ENCODE measurements at regions not wholly inside any gene's neighbourhood (a gene's known extent, or its start where the extent isn't known, plus 50 kb on each side); places are given as distances from the start of the nearest gene placed in this dataset.

DNA sequence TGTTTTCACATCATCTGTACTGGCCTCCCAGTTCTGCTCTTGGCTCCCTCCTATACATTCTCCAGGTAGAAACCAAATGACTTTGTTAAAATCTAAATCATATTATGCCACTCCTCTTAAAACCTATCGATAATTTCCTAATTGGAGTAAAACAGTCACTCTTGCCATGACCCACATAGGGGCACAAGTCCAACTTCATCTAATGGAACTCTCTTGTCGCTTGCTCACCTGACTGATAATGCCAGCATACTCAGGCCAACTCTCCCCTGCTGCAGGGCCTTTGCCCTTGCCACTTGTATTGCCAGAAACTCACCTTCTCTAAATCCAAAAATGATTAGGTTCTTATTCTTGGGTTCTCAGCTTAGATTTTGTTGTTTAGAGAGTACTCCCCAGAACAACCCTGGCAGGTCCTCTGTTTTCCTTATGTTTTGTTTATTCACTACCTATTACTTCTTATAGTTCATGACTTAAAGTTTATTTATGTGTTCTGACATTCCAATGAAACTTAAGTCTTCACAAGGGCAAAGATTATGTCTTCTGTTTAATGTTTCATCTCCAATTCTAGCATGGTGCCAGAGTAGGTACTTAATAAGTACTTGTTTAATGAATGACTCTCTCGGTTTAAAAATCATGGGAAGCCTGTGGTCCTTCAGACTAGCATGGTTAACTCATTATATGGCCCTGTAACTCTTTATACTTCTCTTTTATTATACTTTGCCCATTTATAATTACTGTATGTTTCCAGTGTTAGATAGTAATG lies 345.9 kb upstream of the SMIM30 start:
- intact Hi-C loops (cut with DNase I): no loop called here
- DNase-seq (ENCODE audit: low spot score): no peak
- Histone ChIP-seq H3K27ac (no peak overlapping the region), H3K9me3 (no peaks in the 10 kb centered on the region), H3K4me1 (replicated peaks) (no peaks in the 10 kb centered on the region), H3K27me3 (replicated peaks; ENCODE audit: insufficient read depth) (no peaks in the 10 kb centered on the region), H3K36me3 (no peaks in the 10 kb centered on the region), H3K4me3 (no peak overlapping the region)
- WGBS: 86% methylated on average over 3 of the region's 3 CpGs
- TF ChIP-seq POLR2A (IDR thresholded peaks at IDR 0.05): no peak
- TF ChIP-seq, protein P1, sequence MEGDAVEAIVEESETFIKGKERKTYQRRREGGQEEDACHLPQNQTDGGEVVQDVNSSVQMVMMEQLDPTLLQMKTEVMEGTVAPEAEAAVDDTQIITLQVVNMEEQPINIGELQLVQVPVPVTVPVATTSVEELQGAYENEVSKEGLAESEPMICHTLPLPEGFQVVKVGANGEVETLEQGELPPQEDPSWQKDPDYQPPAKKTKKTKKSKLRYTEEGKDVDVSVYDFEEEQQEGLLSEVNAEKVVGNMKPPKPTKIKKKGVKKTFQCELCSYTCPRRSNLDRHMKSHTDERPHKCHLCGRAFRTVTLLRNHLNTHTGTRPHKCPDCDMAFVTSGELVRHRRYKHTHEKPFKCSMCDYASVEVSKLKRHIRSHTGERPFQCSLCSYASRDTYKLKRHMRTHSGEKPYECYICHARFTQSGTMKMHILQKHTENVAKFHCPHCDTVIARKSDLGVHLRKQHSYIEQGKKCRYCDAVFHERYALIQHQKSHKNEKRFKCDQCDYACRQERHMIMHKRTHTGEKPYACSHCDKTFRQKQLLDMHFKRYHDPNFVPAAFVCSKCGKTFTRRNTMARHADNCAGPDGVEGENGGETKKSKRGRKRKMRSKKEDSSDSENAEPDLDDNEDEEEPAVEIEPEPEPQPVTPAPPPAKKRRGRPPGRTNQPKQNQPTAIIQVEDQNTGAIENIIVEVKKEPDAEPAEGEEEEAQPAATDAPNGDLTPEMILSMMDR (IDR thresholded peaks at IDR 0.05): no peak
- no peak for TF ChIP-seq POLR2AphosphoS5 (IDR thresholded peaks at IDR 0.05)

DNA sequence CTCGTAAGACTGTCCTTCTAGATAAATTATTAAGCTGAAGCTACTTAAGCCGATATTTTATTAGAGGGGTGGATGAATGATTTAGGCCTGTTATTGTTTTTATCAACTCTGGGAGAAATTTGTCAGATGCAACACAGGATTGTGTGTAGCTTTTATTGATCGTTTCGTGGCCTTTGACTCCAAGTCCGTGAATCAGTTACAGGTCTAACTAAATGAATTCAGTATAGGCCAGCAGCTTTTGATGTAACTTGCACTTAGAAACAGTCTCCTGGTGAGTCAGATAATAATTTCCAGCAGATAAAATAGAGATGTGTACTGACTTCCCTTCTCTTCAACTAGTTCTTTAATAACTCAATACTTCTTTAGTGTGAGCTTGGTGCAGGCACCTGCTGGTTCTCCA lies 341.7 kb upstream of the SMIM30 start:
- H3K4me1 ChIP-seq (replicated peaks): no peaks in the 10 kb centered on the region
- no peak overlapping the region for H3K27ac ChIP-seq
- H3K27me3 ChIP-seq (replicated peaks; ENCODE audit: insufficient read depth): no peaks in the 10 kb centered on the region
- DNase-seq (ENCODE audit: low spot score): no peak
- H3K36me3 ChIP-seq: no peaks in the 10 kb centered on the region
- WGBS: 52% methylated on average over 5 of the region's 5 CpGs
- H3K4me3 ChIP-seq: no peak overlapping the region
- no peaks in the 10 kb centered on the region for H3K9me3 ChIP-seq
- intact Hi-C loops (cut with DNase I): no loop called here
- TF ChIP-seq POLR2AphosphoS5 (IDR thresholded peaks at IDR 0.05) (no peak), POLR2A (IDR thresholded peaks at IDR 0.05) (no peak)
- TF ChIP-seq, protein P1 (IDR thresholded peaks at IDR 0.05): no peak

DNA sequence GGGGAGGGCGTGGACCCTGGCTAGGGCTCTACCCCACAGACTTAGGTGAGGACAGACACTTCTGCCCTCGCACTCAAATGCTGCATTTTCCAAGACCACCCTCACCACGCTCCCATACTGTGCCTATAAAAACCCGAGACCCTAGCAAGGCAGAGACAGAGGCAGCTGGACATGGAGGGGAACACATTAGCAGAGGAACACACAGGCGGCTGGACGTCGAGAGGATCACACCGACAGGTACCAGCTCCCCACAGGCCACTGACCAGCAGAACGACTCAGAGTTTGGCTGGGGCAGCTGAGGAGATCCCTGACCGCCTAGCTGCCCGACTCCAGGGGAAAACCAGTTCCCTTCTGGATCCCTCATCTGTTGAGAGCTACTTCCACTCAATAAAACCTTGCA lies 338.2 kb upstream of the SMIM30 start:
- DNase-seq (ENCODE audit: low spot score): no peak
- Histone ChIP-seq H3K9me3 (no peaks in the 10 kb centered on the region), H3K36me3 (no peaks in the 10 kb centered on the region), H3K27me3 (replicated peaks; ENCODE audit: insufficient read depth) (no peaks in the 10 kb centered on the region), H3K4me3 (no peak overlapping the region), H3K4me1 (replicated peaks) (no peaks in the 10 kb centered on the region), H3K27ac (no peak overlapping the region)
- intact Hi-C loops (cut with DNase I): no loop called here
- WGBS: 89% methylated on average over 11 of the region's 11 CpGs
- TF ChIP-seq, protein P1 (IDR thresholded peaks at IDR 0.05): no peak
- TF ChIP-seq POLR2AphosphoS5 (IDR thresholded peaks at IDR 0.05) (no peak), POLR2A (IDR thresholded peaks at IDR 0.05) (no peak)

DNA sequence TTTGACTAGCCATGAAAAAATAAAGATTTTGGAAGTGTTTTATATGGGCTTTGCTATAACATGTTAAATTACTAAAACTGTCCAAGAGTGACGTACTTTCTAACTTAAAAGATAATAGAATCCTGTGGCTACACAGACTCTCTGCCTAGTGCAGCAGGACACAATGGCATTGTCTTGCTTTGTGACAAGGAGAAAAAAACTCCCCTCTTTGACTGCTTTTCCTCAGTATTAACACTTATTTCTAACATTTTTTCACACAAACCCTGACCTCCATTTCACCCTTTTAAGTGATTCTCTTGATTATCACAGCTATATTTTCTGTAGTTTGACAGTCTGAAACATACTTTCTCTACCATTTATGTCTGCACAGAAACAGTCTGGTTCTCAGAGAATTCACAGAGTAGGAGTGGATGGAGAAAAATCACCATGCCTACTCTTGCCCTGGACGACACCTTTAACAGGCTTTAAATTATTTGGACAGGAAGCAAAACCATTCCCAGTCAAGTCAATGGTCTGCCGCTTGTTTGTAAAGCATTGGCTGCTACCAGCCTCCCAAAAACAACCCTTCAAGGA lies 336.3 kb upstream of the SMIM30 start:
- 27% methylated on average over 3 of the region's 3 CpGs for WGBS
- intact Hi-C loops (cut with DNase I): no loop called here
- TF ChIP-seq POLR2A (IDR thresholded peaks at IDR 0.05) (no peak), POLR2AphosphoS5 (IDR thresholded peaks at IDR 0.05) (no peak)
- TF ChIP-seq, protein P1 (IDR thresholded peaks at IDR 0.05): no peak

DNA sequence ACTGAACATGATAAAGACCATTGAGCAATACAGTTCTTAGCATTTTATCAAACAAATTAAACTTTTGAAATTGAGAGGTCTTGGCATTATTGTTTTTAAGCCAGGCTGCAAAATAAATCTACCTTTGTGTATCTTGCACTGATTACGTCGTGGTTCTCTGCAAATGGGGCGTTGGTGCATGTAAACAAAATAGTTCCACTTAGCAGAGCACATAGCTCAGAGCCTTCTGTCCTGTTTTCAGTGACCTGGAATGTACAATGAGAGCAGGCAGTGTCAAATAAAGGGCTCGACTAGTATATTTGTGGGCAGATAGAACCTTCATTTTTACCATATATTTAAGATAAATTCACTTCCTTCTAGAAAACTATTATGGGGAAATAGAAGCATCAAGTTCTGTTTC lies 333.9 kb upstream of the SMIM30 start:
- 69% methylated on average over 4 of the region's 4 CpGs for WGBS
- intact Hi-C loops (cut with DNase I): no loop called here
- no peak for DNase-seq (ENCODE audit: low spot score)

More for the DNA sequence above, 336.3 kb upstream of the SMIM30 start:
- Histone ChIP-seq H3K36me3 (no peaks in the 10 kb centered on the region), H3K4me3 (no peak overlapping the region), H3K4me1 (replicated peaks) (no peaks in the 10 kb centered on the region), H3K27me3 (replicated peaks; ENCODE audit: insufficient read depth) (no peaks in the 10 kb centered on the region), H3K9me3 (no peaks in the 10 kb centered on the region), H3K27ac (no peak overlapping the region)
- DNase-seq (ENCODE audit: low spot score): no peak

More for the DNA sequence above, 333.9 kb upstream of the SMIM30 start:
- no peaks in the 10 kb centered on the region for H3K27me3 ChIP-seq (replicated peaks; ENCODE audit: insufficient read depth)
- no peaks in the 10 kb centered on the region for H3K9me3 ChIP-seq
- no peaks in the 10 kb centered on the region for H3K4me1 ChIP-seq (replicated peaks)
- no peak overlapping the region for H3K4me3 ChIP-seq
- H3K36me3 ChIP-seq: no peaks in the 10 kb centered on the region
- TF ChIP-seq, protein P1 (IDR thresholded peaks at IDR 0.05): no peak
- TF ChIP-seq POLR2A (IDR thresholded peaks at IDR 0.05): no peak
- TF ChIP-seq POLR2AphosphoS5 (IDR thresholded peaks at IDR 0.05): no peak
- H3K27ac ChIP-seq: no peak overlapping the region
